SK-N-SH treated with all-trans-retinoic acid at 6 μM for 48 hours (cell line): ENCODE measurements at regions not wholly inside any gene's neighbourhood (a gene's known extent, or its start where the extent isn't known, plus 50 kb on each side); places are given as distances from the start of the nearest gene placed in this dataset.

Experiments used
- BACH2 ChIP-seq: fragments of 250-450 bp; sonication (Bioruptor Pico); IDR thresholded peaks from 2 replicates; pipeline ENCODE4 v1.9.0; 2021; ENCODE audit warnings: mild to moderate bottlenecking, borderline replicate concordance
- CSDC2 ChIP-seq: fragments of 250-450 bp; sonication (Bioruptor Pico); IDR thresholded peaks from 2 replicates; pipeline ENCODE4 v1.5.0; 2020; ENCODE audit warnings: mild to moderate bottlenecking, moderate library complexity
- CSRNP3 ChIP-seq: fragments of 250-450 bp; sonication (Bioruptor Pico); IDR thresholded peaks from 2 replicates; pipeline ENCODE4 v1.5.1; 2021; ENCODE audit warnings: mild to moderate bottlenecking, moderate library complexity
- ESRRG ChIP-seq: fragments of 250-450 bp; sonication (Bioruptor Pico); IDR thresholded peaks from 2 replicates; pipeline ENCODE4 v1.6.1; 2021; ENCODE audit warnings: mild to moderate bottlenecking
- OSR1 ChIP-seq: fragments of 250-450 bp; sonication (Bioruptor Pico); IDR thresholded peaks from 2 replicates; pipeline ENCODE4 v1.8.0; 2022; ENCODE audit warnings: moderate library complexity, mild to moderate bottlenecking, inconsistent platforms
- TCF4 ChIP-seq: fragments of 250-450 bp; sonication (Bioruptor Pico); IDR thresholded peaks from 2 replicates; pipeline ENCODE4 v1.8.0; 2021; ENCODE audit warnings: mild to moderate bottlenecking, moderate library complexity, borderline replicate concordance
- ZC3H10 ChIP-seq: fragments of 250-450 bp; sonication (Bioruptor Pico); IDR thresholded peaks from 2 replicates; pipeline ENCODE4 v1.5.1; 2021; ENCODE audit warnings: mild to moderate bottlenecking, moderate library complexity
- ZFP30 ChIP-seq: fragments of 450-650 bp; formaldehyde crosslinking; IDR thresholded peaks from 2 replicates; pipeline ENCODE4 v1.5.0; 2022; ENCODE audit warnings: mild to moderate bottlenecking, moderate library complexity
- ZNF565 ChIP-seq: fragments of 450-650 bp; formaldehyde crosslinking; conservative IDR thresholded peaks from 2 replicates; pipeline ENCODE4 v1.5.0; 2020; ENCODE audit warnings: low read depth, mild to moderate bottlenecking, moderate library complexity

- no peak for TF ChIP-seq CSDC2 (CRISPR knock-in tag)
- TF ChIP-seq OSR1 (CRISPR knock-in tag), result no peak
- no peak for TF ChIP-seq BACH2
- no peak for TF ChIP-seq TCF4 (CRISPR knock-in tag)
- TF ChIP-seq ZFP30 (CRISPR knock-in tag), result no peak
- TF ChIP-seq ZNF565 (CRISPR knock-in tag), result no peak
- TF ChIP-seq ESRRG (CRISPR knock-in tag), result no peak
- no peak for TF ChIP-seq CSRNP3 (CRISPR knock-in tag)
- TF ChIP-seq ZC3H10 (CRISPR knock-in tag), result no peak
Measured at GRCh38 chr3:148554367-148554766, 143.3 kb upstream of the AGTR1 start.
